ENCODE measurements at regions not wholly inside any gene's neighbourhood (a gene's known extent, or its start where the extent isn't known, plus 50 kb on each side); places are given as distances from the start of the nearest gene placed in this dataset.

GRCh38 chr9:115404311-115404710 lies 286.4 kb upstream of the TNC start:
- TF ChIP-seq USF1 (IDR thresholded peaks at IDR 0.05): no peak
- TF ChIP-seq RAD21 (IDR thresholded peaks at IDR 0.05; ENCODE audit: low read depth): no peak
- TF ChIP-seq, protein P1, sequence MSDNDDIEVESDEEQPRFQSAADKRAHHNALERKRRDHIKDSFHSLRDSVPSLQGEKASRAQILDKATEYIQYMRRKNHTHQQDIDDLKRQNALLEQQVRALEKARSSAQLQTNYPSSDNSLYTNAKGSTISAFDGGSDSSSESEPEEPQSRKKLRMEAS (IDR thresholded peaks at IDR 0.05): no peak
- TF ChIP-seq FOXM1 (IDR thresholded peaks at IDR 0.05; ENCODE audit: borderline replicate concordance, low read depth): no peak
